Liver (tissue), 8 donors: ENCODE measurements at regions not wholly inside any gene's neighbourhood (a gene's known extent, or its start where the extent isn't known, plus 50 kb on each side); places are given as distances from the start of the nearest gene placed in this dataset.

Experiments
- DNase-seq: peaks from one replicate; pipeline ENCODE4 v3.0.0-alpha.2; 2017; ENCODE audit warnings: low spot score
- H3K27ac ChIP-seq, 2 donors: one replicate each; pipeline ENCODE4 v1.7.0; 2013; ENCODE audit warnings: inconsistent platforms in 2 of 2, low read length in 2 of 2, control low read depth in 1 of 2, low read depth in 1 of 2, mild to moderate bottlenecking in 1 of 2
- H3K27me3 ChIP-seq, 4 donors: one replicate each; pipeline versions ENCODE4 v1.6.1 to v1.7.0; 2013; ENCODE audit warnings: low read length in 3 of 4, inconsistent platforms in 1 of 4, mild to moderate bottlenecking in 1 of 4, moderate library complexity in 1 of 4; ENCODE audit not compliant: control insufficient read depth in 4 of 4, insufficient read depth in 4 of 4
- H3K36me3 ChIP-seq, 4 donors: one replicate each; pipeline versions ENCODE4 v1.6.1 to v1.7.0; 2013; ENCODE audit warnings: low read length in 3 of 4, mild to moderate bottlenecking in 3 of 4, low read depth in 1 of 4, moderate library complexity in 1 of 4; ENCODE audit not compliant: control insufficient read depth in 4 of 4, insufficient read depth in 3 of 4
- H3K4me1 ChIP-seq, 4 donors: one replicate each; pipeline versions ENCODE4 v1.6.1 to v1.7.0; 2013; ENCODE audit warnings: low read length in 3 of 4, mild to moderate bottlenecking in 3 of 4, moderate library complexity in 1 of 4; ENCODE audit not compliant: control insufficient read depth in 4 of 4, insufficient read depth in 4 of 4
- H3K4me3 ChIP-seq, 3 donors: one replicate each; pipeline versions ENCODE4 v1.6.1 to v1.7.0; 2013; ENCODE audit warnings: low read length in 3 of 3, control low read depth in 1 of 3, low read depth in 1 of 3, mild to moderate bottlenecking in 1 of 3
- H3K9ac ChIP-seq, 2 donors: one replicate each; pipeline ENCODE4 v1.7.0; 2013; ENCODE audit warnings: low read length in 2 of 2, mild to moderate bottlenecking in 2 of 2, moderate library complexity in 2 of 2, control low read depth in 1 of 2, low read depth in 1 of 2
- H3K9me3 ChIP-seq, 4 donors: one replicate each; pipeline versions ENCODE4 v1.6.1 to v1.7.0; 2013; ENCODE audit warnings: low read length in 3 of 4; ENCODE audit not compliant: control insufficient read depth in 4 of 4
- EGR1 ChIP-seq, 2 donors: IDR thresholded peaks; 2 replicates each; pipeline ENCODE4 v1.6.1; 2016 to 2018; ENCODE audit warnings: antibody characterized with exemption in 2 of 2, low read depth in 2 of 2
- FOXA1 ChIP-seq: IDR thresholded peaks from 2 replicates; pipeline ENCODE4 v1.6.1; 2016; ENCODE audit warnings: antibody characterized with exemption
- FOXA2 ChIP-seq: IDR thresholded peaks from 2 replicates; pipeline ENCODE4 v1.6.1; 2016; ENCODE audit warnings: antibody characterized with exemption
- GABPA ChIP-seq, 2 donors: IDR thresholded peaks in 1 of 2; conservative IDR thresholded peaks in 1 of 2; 2 replicates each; pipeline ENCODE4 v1.6.1; 2016; ENCODE audit warnings: antibody characterized with exemption in 2 of 2, mild to moderate bottlenecking in 1 of 2, moderate library complexity in 1 of 2
- HNF4A ChIP-seq, 2 donors: conservative IDR thresholded peaks; 2 replicates each; pipeline ENCODE4 v1.6.1; 2016; ENCODE audit warnings: antibody characterized with exemption in 2 of 2, mild to moderate bottlenecking in 2 of 2
- HNF4G ChIP-seq: IDR thresholded peaks from 2 replicates; pipeline ENCODE4 v1.6.1; 2016; ENCODE audit warnings: antibody characterized with exemption
- JUND ChIP-seq, 2 donors: IDR thresholded peaks; 2 replicates each; pipeline ENCODE4 v1.6.1; 2016; ENCODE audit warnings: antibody characterized with exemption in 2 of 2
- NR2F2 ChIP-seq: IDR thresholded peaks from 2 replicates; pipeline ENCODE4 v1.6.1; 2016; ENCODE audit warnings: antibody characterized with exemption
- RAD21 ChIP-seq, 2 donors: IDR thresholded peaks; 2 replicates each; pipeline ENCODE4 v1.6.1; 2016; ENCODE audit warnings: antibody characterized with exemption in 2 of 2, mild to moderate bottlenecking in 2 of 2
- RXRA ChIP-seq, 2 donors: IDR thresholded peaks; 2 replicates each; pipeline ENCODE4 v1.6.1; 2017 to 2018; ENCODE audit warnings: antibody characterized with exemption in 2 of 2, mild to moderate bottlenecking in 1 of 2
- SP1 ChIP-seq: IDR thresholded peaks from 2 replicates; pipeline ENCODE4 v1.6.1; 2018; ENCODE audit warnings: antibody characterized with exemption, mild to moderate bottlenecking
- TAF1 ChIP-seq: conservative IDR thresholded peaks from 2 replicates; pipeline ENCODE4 v1.6.1; 2016; ENCODE audit warnings: antibody characterized with exemption, mild to moderate bottlenecking
- YY1 ChIP-seq: IDR thresholded peaks from 2 replicates; pipeline ENCODE4 v1.6.1; 2016; ENCODE audit warnings: antibody characterized with exemption, mild to moderate bottlenecking
- WGBS: extraction: QIAGEN DNeasy Blood & Tissue Kit; methylation state at CpG from one replicate; pipeline ENCODE4 v1.1.7; 2013; 5-methylcytosine and 5-hydroxymethylcytosine counted together
- TF ChIP-seq, protein P1 (sequence below): IDR thresholded peaks from 2 replicates; pipeline ENCODE4 v1.6.1; 2016; ENCODE audit warnings: antibody characterized with exemption, mild to moderate bottlenecking
- TF ChIP-seq, protein P2 (sequence below): IDR thresholded peaks from 2 replicates; pipeline ENCODE4 v1.6.1; 2016; ENCODE audit warnings: antibody characterized with exemption
- TF ChIP-seq, protein P3 (sequence below): fragments of 150-350 bp; IDR thresholded peaks from 2 replicates; pipeline ENCODE4 v1.5.1; 2017; ENCODE audit warnings: improper control_type of control experiment, low read depth, low read length; ENCODE audit not compliant: missing input control
- TF ChIP-seq, protein P4 (sequence below): IDR thresholded peaks from 2 replicates; pipeline ENCODE4 v1.6.1; 2016; ENCODE audit warnings: antibody characterized with exemption
- TF ChIP-seq, protein P5 (sequence below): IDR thresholded peaks from 2 replicates; pipeline ENCODE4 v1.6.1; 2016; ENCODE audit warnings: antibody characterized with exemption
- donor health status: healthy.
- donor health status: healthy.
- donor health status: healthy.
- donor health status: healthy.
- donor health status: healthy.

DNA sequence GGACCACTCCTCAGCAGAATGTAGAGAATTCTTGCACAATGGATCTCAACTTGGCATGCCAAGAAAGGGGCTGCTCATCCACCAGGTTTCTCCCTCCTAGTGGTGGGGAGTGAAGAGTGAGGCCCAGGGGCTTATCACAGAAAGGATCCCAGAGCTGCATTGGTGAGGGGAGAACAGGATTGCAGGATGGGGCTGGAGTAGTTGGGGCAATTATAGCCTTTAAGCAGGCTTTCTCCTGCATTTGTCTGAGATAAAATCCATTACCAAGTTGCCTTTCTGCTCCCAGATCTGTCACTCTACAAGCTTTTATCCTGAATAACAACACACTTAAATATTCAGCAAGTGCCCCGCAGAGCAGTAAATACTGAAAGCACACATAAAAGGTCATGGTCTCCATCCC, 130.8 kb upstream of the CES5A start:
- no peaks in the 10 kb centered on the region for H3K9me3 ChIP-seq
- no peak overlapping the region for H3K4me3 ChIP-seq
- WGBS = 65% methylated on average over 1 of the region's 1 CpG
- no peaks in the 10 kb centered on the region for H3K36me3 ChIP-seq
- H3K4me1 ChIP-seq = no peaks in the 10 kb centered on the region
- DNase-seq = no peak
- no peaks in the 10 kb centered on the region for H3K27me3 ChIP-seq
- TF ChIP-seq SP1 = no peak
- TF ChIP-seq HNF4A (conservative IDR thresholded peaks at IDR 0.05) = no peak
- TF ChIP-seq RAD21 (IDR thresholded peaks at IDR 0.05) = no peak
- H3K9ac ChIP-seq = no peak overlapping the region
- no peak overlapping the region for H3K27ac ChIP-seq

DNA sequence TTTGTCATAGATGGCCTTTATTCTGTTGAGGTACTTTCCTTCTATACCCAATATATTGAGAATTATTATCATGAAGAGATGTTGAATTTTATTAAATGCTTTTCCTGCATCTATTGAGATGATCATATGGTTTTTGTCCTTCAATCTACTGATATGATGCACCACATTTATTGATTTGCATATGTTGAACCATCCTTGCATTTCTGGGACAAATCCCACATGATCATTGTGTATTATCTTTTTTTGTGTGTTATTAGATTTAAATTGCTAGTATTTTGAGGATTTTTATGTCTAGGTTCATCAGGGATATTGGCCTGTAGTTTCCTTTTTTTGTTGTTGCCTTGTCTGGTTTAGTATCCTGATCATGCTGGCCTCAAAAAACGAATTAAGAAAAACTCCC, 124.5 kb upstream of the CES5A start:
- H3K4me1 ChIP-seq = no peaks in the 10 kb centered on the region
- no peak overlapping the region for H3K27ac ChIP-seq
- no peak overlapping the region for H3K4me3 ChIP-seq
- TF ChIP-seq GABPA (IDR thresholded peaks at IDR 0.05 in 1 of 2, conservative IDR thresholded peaks at IDR 0.05 in 1 of 2) = no peak
- TF ChIP-seq RAD21 (IDR thresholded peaks at IDR 0.05) = no peak
- TF ChIP-seq EGR1 (IDR thresholded peaks at IDR 0.05; ENCODE audit: low read depth in 2 of 2) = no peak
- no peak for TF ChIP-seq FOXA1
- TF ChIP-seq FOXA2 = no peak
- TF ChIP-seq, protein P1, sequence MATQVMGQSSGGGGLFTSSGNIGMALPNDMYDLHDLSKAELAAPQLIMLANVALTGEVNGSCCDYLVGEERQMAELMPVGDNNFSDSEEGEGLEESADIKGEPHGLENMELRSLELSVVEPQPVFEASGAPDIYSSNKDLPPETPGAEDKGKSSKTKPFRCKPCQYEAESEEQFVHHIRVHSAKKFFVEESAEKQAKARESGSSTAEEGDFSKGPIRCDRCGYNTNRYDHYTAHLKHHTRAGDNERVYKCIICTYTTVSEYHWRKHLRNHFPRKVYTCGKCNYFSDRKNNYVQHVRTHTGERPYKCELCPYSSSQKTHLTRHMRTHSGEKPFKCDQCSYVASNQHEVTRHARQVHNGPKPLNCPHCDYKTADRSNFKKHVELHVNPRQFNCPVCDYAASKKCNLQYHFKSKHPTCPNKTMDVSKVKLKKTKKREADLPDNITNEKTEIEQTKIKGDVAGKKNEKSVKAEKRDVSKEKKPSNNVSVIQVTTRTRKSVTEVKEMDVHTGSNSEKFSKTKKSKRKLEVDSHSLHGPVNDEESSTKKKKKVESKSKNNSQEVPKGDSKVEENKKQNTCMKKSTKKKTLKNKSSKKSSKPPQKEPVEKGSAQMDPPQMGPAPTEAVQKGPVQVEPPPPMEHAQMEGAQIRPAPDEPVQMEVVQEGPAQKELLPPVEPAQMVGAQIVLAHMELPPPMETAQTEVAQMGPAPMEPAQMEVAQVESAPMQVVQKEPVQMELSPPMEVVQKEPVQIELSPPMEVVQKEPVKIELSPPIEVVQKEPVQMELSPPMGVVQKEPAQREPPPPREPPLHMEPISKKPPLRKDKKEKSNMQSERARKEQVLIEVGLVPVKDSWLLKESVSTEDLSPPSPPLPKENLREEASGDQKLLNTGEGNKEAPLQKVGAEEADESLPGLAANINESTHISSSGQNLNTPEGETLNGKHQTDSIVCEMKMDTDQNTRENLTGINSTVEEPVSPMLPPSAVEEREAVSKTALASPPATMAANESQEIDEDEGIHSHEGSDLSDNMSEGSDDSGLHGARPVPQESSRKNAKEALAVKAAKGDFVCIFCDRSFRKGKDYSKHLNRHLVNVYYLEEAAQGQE = no peak
- TF ChIP-seq, protein P2, sequence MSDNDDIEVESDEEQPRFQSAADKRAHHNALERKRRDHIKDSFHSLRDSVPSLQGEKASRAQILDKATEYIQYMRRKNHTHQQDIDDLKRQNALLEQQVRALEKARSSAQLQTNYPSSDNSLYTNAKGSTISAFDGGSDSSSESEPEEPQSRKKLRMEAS = no peak
- TF ChIP-seq, protein P3, sequence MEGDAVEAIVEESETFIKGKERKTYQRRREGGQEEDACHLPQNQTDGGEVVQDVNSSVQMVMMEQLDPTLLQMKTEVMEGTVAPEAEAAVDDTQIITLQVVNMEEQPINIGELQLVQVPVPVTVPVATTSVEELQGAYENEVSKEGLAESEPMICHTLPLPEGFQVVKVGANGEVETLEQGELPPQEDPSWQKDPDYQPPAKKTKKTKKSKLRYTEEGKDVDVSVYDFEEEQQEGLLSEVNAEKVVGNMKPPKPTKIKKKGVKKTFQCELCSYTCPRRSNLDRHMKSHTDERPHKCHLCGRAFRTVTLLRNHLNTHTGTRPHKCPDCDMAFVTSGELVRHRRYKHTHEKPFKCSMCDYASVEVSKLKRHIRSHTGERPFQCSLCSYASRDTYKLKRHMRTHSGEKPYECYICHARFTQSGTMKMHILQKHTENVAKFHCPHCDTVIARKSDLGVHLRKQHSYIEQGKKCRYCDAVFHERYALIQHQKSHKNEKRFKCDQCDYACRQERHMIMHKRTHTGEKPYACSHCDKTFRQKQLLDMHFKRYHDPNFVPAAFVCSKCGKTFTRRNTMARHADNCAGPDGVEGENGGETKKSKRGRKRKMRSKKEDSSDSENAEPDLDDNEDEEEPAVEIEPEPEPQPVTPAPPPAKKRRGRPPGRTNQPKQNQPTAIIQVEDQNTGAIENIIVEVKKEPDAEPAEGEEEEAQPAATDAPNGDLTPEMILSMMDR = no peak
- no peak for TF ChIP-seq TAF1
- TF ChIP-seq JUND (IDR thresholded peaks at IDR 0.05) = no peak
- TF ChIP-seq, protein P4, sequence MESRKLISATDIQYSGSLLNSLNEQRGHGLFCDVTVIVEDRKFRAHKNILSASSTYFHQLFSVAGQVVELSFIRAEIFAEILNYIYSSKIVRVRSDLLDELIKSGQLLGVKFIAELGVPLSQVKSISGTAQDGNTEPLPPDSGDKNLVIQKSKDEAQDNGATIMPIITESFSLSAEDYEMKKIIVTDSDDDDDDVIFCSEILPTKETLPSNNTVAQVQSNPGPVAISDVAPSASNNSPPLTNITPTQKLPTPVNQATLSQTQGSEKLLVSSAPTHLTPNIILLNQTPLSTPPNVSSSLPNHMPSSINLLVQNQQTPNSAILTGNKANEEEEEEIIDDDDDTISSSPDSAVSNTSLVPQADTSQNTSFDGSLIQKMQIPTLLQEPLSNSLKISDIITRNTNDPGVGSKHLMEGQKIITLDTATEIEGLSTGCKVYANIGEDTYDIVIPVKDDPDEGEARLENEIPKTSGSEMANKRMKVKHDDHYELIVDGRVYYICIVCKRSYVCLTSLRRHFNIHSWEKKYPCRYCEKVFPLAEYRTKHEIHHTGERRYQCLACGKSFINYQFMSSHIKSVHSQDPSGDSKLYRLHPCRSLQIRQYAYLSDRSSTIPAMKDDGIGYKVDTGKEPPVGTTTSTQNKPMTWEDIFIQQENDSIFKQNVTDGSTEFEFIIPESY = no peak
- TF ChIP-seq SP1 = no peak
- no peak for TF ChIP-seq HNF4A (conservative IDR thresholded peaks at IDR 0.05)
- no peak for TF ChIP-seq HNF4G
- TF ChIP-seq, protein P5, sequence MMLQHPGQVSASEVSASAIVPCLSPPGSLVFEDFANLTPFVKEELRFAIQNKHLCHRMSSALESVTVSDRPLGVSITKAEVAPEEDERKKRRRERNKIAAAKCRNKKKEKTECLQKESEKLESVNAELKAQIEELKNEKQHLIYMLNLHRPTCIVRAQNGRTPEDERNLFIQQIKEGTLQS = no peak
- no peak for TF ChIP-seq YY1
- no peak for TF ChIP-seq NR2F2
- no peak for TF ChIP-seq RXRA (IDR thresholded peaks at IDR 0.05)
- H3K9ac ChIP-seq = no peak overlapping the region
- 28% methylated on average over 1 of the region's 1 CpG for WGBS
- H3K27me3 ChIP-seq = no peaks in the 10 kb centered on the region
- peaks cover 0 to 6% (median 1%) of the 10 kb centered on the region in 4 donors for H3K9me3 ChIP-seq
- H3K36me3 ChIP-seq = no peaks in the 10 kb centered on the region
- DNase-seq = no peak
